Right kidney (tissue), 1 donor: ENCODE measurements at regions not wholly inside any gene's neighbourhood (a gene's known extent, or its start where the extent isn't known, plus 50 kb on each side); places are given as distances from the start of the nearest gene placed in this dataset.
"Not testable (repeated sequence)": the region's sequence is repeated elsewhere in the genome, so short reads cannot be mapped to it uniquely, and the experiment has no call there.

Experiments used
- DNase-seq: peaks from one replicate; pipeline ENCODE4 v3.0.0-alpha.2; 2016

DNA sequence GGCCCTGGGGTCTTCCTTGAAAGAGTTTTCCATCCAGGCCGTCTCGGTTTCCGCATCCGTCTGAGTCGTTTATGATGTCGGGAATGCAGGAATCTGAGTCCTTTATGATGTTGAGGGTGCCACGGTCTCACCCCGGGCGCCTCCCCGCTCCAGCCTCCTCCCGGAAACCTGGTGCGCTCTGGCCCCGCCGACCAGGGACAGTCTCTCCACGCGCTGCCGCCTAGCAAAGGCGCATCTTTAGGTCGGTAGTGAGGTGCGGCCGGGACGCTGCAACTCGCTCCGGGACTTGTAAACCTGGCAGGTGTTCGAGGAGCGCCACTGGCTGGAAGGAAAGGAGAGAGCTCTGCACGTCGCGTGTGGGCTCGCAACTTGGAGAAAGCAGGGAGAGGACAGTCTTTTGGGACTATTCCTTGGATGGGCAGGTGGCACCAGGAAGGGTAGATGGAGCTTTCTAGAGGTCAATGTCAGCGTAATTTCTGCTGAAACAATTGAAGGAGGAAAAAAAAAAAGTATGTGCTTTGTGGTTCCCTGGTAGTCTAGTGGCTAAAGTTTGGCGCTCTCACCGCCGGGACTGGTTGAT lies 132.0 kb downstream of the FAM72B start:
- DNase-seq = peak; percentile 7

DNA sequence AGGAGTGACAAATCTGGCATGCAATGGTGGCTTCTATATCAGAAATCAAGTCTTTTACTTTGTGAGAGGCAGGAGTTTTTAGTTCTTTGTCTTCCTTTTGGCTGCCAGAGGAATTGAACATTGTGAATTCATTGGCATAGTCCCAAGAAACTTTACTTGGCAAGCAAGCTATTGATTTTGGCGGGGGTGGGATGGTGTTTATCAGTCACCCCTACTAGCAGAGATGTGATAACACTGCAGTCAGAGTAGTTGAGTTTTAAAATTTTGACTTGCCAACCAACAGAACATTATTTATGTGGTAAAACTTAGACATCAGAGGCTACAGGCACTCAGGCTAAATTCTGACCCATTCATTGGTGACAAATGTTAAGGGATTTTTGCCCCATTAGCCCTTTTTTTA lies 129.2 kb downstream of the FAM72B start:
- not testable (repeated sequence) for DNase-seq

DNA sequence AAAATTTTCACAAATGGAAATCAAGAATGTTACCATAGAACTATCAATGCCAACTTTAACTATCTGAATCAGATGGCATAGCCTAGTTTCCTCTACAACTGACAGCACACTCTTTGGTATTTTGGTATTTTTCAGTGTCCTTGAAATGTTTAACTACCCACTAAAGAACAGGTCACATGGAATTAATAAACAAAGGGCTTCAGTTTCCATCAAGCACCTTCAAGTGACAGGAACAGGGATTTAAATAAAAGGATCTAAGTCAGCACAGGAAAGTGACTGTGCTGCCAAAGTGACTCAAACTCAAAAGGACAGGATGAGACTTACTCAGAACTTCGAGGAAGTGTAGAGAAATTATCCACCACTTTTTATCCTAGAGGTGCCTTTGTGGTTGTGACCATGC lies 117.2 kb downstream of the FAM72B start:
- DNase-seq = not testable (repeated sequence)

DNA sequence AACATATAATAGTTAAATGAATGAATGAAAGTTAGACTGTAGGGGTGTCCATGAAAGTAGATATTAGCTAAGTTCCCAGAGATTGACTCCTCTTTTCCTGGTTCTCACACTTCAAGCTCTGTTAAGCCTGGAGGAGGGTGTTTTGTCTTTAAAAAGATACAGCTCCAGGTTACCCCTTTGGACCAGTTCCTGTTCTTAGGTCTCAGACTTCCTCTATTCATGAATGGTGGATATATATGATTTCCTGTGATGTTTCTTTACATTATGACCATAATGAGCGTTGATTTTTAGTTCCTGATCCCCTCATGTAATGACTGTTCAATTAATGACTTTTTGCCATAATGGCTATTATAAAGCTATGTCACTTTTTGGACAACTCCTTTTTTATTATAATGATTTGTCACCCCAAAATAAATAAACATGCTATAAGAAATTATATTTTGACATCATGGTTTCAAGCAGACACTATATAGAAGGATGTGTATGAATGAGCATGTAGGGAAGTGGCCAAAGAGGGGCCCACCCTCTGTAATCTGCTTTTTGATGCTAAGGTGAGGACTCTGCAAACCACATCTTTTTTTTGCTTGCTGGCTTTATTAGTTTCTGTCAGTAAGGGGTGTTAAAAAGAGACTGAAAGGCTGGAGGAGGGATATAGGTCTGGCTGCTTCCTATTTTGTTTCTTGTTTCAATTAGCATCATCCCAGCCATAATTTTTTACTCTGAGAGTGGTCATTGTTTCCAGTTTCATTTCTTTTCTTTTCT lies 115.2 kb downstream of the FAM72B start:
- DNase-seq = not testable (repeated sequence)

DNA sequence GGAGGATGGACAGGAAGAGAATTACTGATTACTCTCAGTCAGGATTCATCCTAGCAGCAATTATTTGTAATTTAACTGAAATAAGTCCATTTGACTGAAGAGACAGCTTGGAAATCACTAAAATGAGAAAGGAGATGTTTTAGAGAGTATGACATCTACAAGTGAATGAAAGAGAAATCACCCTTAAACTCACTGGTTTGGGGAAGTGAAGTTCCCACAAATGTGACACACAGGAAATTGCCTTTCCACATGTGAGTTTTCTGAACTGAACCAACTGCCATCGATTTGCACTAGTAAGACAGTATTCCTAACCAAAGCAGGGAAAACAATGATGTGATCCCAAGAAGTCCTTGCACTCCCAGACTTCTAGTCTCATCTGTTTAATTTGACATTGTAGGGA lies 110.3 kb downstream of the FAM72B start:
- DNase-seq = not testable (repeated sequence)

DNA sequence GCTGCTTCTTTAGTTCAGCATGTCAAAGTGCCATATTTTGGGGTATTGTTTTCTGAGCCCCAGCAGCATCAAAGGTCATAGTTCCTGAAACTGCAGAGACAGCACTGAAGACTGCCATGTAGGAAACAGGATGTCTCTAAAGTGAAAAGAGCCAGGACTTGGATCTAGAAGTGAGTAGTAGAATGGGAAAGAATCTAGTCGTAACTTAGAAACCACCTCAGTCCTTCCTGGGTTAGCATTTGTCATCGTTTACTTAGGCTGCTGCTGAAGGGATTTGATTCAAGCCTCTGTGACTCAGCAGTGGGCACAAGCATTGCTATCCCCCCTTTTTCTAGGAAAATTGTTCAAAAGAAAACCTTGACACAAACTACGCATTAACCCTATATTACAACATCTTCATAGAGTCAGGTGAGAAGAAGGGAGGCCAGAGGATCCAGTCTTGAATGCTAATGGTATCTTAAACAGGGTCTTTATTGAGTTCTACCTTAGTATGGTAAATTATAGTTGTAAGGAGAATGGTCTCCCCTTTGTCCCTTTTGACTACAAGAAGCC lies 108.8 kb downstream of the FAM72B start:
- DNase-seq = not testable (repeated sequence)

DNA sequence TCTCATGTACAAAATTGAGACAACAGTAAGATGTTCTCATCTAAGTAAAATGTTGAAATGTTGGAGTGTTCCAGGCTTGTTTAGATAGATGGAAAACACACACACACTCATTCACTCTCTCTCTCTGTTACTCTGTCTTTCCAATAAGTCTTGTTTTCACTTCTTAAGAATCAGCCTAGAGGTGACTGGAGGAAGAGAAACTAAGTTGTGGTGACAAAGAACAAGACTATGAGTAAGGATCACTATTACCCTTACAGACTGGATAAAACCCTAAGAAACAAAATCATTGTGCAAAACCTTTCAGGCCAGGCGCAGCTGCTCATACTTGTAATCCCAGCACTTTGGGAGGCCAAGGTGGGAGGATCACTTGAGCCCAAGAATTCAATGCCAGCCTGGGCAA lies 107.5 kb downstream of the FAM72B start:
- not testable (repeated sequence) for DNase-seq

DNA sequence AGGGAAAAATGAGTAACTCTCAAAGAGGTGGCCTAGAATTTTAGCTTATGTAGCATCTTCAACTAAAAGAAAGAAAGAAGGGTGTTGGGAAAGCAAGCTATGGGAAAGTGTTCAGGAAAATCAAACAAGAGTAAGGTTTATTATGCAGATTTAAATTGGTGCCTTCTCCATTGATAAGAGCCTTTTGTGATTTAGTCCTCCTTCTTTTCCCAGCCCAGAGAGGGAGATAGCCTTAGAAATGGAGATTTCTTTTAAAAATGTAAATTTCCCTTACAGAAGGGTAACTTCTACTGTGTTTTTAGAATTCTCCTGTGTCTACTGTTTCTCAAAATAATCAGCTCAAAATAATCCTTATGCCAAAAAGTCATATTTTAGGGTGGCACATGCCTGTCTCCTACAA lies 104.5 kb downstream of the FAM72B start:
- DNase-seq = not testable (repeated sequence)

DNA sequence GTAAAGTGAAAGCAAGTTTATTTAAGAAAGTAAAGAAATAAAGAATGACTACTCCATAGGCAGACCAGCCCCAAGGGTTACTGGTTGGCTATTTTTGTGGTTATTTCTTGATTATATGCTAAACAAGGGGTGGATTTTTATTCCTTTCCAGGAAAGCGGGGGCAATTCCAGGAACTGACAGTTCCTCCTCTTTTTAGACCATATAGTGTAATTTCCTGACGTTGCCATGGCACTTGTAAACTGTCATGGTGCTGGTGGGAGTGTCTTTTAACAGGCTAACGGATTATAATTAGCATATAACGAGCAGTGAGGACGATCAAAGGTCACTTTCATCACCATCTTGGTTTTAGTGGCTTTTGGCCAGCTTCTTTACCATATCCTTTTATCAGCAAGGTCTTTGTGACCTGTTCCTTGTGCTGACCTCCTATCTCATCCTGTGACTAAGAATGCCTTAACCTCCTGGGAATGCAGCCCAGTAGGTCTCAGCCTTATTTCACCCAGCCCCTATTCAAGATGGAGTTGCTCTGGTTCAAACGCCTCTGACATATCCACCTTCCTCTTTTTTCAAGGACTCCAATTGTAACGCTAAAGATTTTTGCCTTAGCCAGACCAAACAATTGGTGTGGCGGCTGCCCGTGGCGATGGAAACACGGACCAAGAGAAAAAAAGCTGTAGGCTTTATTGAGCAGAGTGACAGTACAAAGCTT lies 103.8 kb downstream of the FAM72B start:
- not testable (repeated sequence) for DNase-seq

DNA sequence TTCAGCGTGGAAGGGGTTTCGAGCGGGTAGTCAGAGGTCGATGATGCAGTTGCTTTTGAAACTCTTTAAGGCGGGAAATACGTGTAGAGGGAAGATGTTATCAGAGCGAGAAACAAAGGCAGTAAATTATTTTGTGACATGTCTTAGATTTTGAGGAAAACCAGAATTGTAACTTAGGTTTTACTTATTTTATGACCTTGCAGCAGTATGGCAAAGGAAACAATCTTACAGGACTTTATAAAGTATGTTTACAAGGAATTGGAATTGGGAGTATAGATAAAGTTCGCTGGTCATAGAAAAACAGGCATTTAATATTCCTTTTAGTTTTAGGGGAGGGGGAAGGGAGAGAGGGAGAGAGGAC lies 103.3 kb downstream of the FAM72B start:
- not testable (repeated sequence) for DNase-seq

DNA sequence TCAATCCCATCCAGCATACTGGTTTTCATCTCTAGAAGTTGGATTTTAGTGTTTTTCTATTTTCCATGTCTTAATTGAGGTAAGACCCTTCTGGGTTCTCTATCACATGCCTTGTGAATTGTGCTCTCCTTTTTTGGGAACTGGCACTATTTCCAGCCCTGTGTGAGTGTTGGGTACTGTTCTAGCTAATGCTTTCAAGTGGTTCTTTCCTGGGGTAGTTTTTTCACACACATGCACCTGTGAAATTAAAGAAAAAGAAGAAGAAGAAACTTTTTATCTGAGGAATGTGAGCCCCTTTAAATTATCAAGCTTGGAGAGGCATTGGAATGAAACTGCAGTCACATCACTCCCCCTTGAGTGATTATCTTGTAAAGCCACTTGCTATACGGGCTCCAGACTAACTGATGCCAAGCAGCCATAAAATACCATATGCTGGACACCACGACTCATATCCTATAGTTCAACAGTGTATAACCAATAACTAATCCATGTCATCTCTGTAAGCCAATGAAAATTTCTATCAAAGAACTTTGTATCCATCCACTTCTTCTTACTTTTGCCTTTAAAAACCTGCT lies 102.4 kb downstream of the FAM72B start:
- not testable (repeated sequence) for DNase-seq

DNA sequence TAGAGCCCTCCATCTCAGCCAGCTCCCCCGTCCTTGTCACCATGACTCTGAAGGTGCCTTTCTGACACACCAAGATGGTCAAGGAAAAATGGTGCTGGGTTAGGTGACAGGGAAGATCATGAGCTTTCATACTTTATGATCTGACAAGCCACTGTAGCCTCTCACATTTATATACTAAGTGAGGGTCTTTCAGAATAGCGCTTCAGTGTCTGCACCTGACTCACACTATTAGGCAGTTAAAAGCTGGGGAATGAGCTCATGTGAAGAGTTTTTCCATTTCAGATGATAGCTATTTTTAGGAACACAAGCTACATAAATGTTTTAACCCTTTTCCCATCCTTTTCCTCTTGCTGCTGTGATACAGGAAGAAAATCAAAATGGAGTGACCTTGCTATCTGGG lies 101.1 kb downstream of the FAM72B start:
- DNase-seq = not testable (repeated sequence)

DNA sequence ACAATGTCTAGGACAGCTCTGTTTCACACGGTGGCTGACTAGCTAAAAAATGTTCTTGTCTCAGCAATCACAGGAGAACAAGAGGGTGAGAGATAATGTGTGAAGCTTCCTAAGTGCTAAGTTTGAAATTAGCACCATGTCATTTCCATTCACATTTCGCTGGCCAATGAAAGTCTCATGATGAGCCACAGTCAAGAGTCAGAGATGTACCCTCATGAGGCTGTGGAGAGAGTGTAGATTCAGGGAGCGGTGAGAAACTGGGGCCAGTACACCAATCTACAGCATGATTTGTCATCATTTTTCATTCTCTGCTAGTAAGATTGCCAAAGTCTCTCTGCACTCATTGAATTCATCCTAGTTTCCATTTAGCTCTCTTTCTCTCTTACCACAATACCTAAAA lies 97.9 kb downstream of the FAM72B start:
- not testable (repeated sequence) for DNase-seq

DNA sequence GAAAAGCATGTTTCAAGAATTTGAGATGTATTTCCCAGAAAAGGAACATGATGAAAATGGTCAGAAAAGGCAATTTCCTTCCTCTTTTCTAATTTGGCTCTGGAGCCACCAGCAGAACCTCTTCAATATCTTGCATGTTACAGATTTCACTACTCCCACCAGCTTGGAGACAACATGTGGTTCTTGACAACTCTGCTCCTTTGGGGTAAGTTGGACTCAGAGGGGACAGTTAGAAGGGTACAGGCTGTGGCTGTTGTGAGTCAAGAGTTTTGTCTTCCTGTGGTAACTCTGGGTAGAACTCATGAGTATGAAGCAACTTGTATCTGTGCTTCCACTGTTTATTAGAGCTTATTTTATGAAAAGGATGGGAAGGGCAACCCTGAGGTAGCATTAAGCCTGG lies 96.9 kb downstream of the FAM72B start:
- not testable (repeated sequence) for DNase-seq

DNA sequence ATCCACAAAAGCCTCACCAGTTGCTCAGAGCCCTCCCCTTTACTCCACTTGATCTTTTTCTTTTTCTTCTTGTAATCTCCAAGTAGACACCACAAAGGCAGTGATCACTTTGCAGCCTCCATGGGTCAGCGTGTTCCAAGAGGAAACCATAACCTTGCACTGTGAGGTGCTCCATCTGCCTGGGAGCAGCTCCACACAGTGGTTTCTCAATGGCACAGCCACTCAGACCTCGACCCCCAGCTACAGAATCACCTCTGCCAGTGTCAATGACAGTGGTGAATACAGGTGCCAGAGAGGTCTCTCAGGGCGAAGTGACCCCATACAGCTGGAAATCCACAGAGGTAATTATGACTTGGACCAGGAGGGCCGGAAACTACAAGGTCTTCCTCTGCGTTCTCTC lies 95.6 kb downstream of the FAM72B start:
- DNase-seq = not testable (repeated sequence)

DNA sequence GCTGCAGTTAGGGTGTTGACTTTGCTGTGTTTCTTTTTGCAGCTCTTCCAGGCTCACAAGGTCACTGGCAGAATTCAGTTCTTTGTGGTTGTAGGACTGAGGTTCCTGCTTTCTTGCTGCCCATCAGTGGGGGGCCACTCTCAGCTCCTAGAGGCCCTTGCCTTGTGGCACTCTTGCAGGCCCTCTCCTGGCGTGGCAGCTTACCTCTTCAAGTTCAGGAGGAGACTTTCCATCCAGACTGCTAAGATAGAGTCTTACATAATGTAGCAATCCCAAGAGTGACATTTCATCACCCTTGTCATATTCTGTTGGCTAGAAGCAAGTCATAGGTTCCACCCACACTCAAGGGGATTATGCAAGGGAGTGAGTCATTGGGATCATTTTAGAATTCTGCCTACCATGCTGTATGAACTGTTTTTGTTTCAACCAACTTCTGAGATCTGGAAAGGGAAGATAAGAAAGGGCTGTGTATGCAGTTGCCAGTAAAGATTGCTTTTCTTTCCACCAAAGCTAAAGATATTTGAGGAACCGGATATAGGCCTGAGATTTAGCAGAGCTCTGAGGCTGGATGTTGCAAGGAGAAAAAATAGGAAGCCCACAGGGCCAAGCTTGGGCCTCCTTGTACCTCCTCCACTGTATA lies 91.7 kb downstream of the FAM72B start:
- not testable (repeated sequence) for DNase-seq

DNA sequence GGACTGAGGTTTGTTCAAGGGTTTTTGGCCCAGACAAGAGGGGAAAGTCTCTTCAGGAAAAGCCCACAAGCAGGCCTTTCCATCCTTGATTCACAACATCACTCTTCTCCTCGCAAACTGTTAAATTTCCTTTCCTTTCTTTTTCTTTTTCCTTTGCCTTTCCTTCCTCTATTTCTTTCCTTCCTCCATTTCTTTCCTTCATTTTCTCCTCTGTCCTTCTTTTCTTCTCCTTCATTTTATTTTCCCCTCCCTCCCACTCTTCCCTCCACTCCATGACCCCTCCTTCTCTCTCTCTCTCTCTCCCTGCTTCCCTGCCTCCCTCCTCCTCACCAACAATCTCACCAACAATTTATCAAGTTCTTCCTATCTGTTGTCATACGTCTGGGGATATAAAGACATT lies 89.1 kb downstream of the FAM72B start:
- not testable (repeated sequence) for DNase-seq

DNA sequence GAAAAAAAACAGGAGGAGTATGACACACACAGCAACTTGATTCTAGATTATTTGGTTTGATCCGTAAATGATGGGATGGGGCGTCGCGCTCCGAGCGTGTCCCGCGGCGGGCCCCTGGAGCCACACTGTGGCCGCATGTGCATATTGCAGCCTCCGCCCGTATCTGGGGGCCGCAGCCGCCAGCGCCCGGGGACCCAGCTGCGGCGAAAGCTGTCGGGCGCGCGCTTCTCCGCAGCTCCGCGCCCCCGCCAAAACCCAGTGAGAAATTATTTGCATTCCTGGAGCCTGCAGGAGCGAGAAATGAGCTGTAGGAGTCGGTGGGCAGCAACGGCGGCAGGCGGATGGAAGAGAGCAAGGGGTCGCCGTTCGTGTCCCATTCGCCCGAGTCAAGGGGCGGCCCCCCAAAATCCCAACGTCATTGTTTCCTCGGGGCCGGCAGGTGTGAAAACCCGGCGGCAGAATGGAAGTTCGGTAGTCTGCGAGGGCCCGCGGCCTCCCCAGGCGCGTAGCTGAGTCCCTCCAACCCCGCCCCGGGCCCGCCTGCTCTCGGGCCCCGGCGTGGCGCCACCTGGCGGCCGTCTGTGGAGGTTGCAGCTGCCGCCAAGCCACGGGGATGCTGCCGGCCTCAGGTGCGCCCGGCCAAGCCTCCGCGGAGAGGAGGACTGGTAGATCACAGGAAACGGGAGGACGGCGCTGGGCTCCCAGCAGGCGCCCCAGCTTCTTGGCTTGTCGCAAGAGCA lies 86.8 kb downstream of the FAM72B start:
- peak; percentile 81 for DNase-seq

DNA sequence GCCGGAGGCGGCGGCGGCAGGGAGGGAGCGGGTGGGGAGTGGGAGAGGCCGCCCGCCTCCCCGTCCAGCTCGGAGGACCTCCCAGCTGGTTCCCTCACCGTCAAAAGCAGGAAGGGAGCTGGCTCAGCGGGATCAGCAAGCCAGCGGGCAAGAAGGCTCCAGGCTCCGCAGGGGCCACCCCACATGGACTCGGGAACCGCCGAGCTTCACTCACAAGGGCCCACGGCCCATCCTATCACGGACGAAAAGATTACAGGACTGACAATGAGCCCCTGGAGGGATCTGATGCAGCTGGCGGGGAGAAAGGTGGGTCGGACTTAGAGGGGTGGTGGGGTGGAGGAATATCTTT lies 86.3 kb downstream of the FAM72B start:
- DNase-seq = peak; percentile 39

DNA sequence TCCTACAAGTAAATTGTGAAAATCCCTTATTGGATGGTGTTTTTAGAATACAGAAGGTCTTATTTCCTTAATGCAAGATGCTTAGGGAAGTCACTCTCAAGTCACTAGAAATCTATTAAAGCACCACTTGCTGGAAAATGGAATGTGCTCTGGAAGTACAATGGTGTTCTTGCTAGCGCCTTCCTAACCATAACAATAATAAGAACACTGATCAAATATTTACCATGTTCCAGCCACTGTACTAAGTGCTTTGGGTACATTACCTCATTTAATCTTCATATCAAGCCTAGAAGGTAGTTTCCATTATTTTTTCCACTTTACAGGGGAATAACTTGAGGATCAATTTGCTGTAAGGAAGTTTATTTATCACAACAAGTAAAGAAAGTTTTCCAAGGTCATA lies 75.1 kb downstream of the FAM72B start:
- not testable (repeated sequence) for DNase-seq

DNA sequence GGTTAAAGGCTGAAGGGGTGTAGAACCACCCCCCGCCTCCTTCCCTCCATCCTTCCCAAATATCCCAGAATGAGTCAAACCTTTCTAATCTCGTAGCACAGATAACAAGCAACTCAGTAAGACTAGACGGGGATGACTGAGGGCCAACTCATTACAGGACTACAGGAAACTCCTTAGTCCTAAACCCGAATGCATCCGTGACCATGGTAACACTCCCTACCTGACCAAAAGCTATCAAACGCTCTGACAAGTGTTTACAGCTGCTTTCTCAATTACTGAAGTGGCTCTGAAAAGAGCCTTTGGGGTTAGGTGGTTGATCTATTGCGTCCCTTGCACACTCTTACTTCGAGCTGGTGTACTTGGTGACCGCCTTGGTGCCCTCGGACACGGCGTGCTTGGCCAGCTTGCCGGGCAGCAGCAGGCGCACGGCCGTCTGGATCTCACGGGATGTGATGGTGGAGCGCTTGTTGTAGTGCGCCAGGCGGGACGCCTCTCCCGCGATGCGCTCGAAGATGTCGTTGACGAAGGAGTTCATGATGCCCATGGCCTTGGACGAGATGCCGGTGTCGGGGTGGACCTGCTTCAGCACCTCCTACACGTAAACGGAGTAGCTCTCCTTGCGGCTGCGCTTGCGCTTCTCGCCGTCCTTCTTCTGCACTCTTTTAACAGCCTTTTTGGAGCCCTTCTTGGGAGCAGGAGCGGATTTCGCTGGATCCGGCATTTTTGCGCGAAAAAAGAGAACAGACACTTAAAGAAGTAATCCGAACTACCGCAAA lies 67.4 kb downstream of the FAM72B start:
- peak; percentile 43 for DNase-seq
